HG02678 (cell line): ENCODE measurements at regions not wholly inside any gene's neighbourhood (a gene's known extent, or its start where the extent isn't known, plus 50 kb on each side); places are given as distances from the start of the nearest gene placed in this dataset.
"Not testable (repeated sequence)": the region's sequence is repeated elsewhere in the genome, so short reads cannot be mapped to it uniquely, and the experiment has no call there.

Source experiments
- ATAC-seq: cut with Tn5 transposase; IDR thresholded peaks from one replicate; pipeline ENCODE4 v1.9.1; 2021; ENCODE audit warnings: mild to moderate bottlenecking, moderate library complexity; ENCODE audit not compliant: unreplicated experiment

GRCh38 chr9:31736581-31737179 lies 647.8 kb upstream of the ACO1 start:
- ATAC-seq, result no peak

- no peak for ATAC-seq
Measured at GRCh38 chr9:31740705-31741104, 643.7 kb upstream of the ACO1 start.

- ATAC-seq, result no peak
Measured at GRCh38 chr9:31744589-31744988, 639.9 kb upstream of the ACO1 start.

GRCh38 chr9:31745468-31745867 lies 639.0 kb upstream of the ACO1 start:
- ATAC-seq, result no peak

GRCh38 chr9:31745886-31746285 lies 638.6 kb upstream of the ACO1 start:
- ATAC-seq, result no peak

- ATAC-seq, result no peak
Measured at GRCh38 chr9:31753756-31754155, 630.7 kb upstream of the ACO1 start.

- no peak for ATAC-seq
Measured at GRCh38 chr9:31759703-31760102, 624.7 kb upstream of the ACO1 start.

- not testable (repeated sequence) for ATAC-seq
Measured at GRCh38 chr9:31774021-31774420, 610.4 kb upstream of the ACO1 start.

- no peak for ATAC-seq
Measured at GRCh38 chr9:31774571-31774970, 609.9 kb upstream of the ACO1 start.

- no peak for ATAC-seq
Measured at GRCh38 chr9:31776471-31776870, 608.0 kb upstream of the ACO1 start.

- no peak for ATAC-seq
Measured at GRCh38 chr9:31783491-31783890, 601.0 kb upstream of the ACO1 start.

GRCh38 chr9:31790720-31791119 lies 593.7 kb upstream of the ACO1 start:
- ATAC-seq, result no peak

GRCh38 chr9:31799953-31800609 lies 584.4 kb upstream of the ACO1 start:
- ATAC-seq, result peak; percentile 55

GRCh38 chr9:31807574-31808256 lies 576.7 kb upstream of the ACO1 start:
- ATAC-seq, result no peak

GRCh38 chr9:31808766-31809165 lies 575.7 kb upstream of the ACO1 start:
- no peak for ATAC-seq

- ATAC-seq, result no peak
Measured at GRCh38 chr9:31820426-31820825, 564.0 kb upstream of the ACO1 start.

GRCh38 chr9:31821583-31821982 lies 562.9 kb upstream of the ACO1 start:
- no peak for ATAC-seq

GRCh38 chr9:31823365-31823764 lies 561.1 kb upstream of the ACO1 start:
- no peak for ATAC-seq

GRCh38 chr9:31824860-31825259 lies 559.6 kb upstream of the ACO1 start:
- no peak for ATAC-seq

- no peak for ATAC-seq
Measured at GRCh38 chr9:31837211-31837610, 547.2 kb upstream of the ACO1 start.

- no peak for ATAC-seq
Measured at GRCh38 chr9:31839273-31839672, 545.2 kb upstream of the ACO1 start.

- no peak for ATAC-seq
Measured at GRCh38 chr9:31840702-31841101, 543.7 kb upstream of the ACO1 start.
